Stimulated activated naive CD8-positive, alpha-beta T cell treated with anti-CD3 and anti-CD28 coated beads, Interleukin-15, amount 100 ng/mL, for 72 hours (primary cell): ENCODE measurements at regions not wholly inside any gene's neighbourhood (a gene's known extent, or its start where the extent isn't known, plus 50 kb on each side); places are given as distances from the start of the nearest gene placed in this dataset.

Experiments used
- ATAC-seq: fragments of 150-1000 bp; cut with Tn5 transposase; 2 replicates; pipeline ENCODE4 v1.10.0; 2021; ENCODE audit warnings: mild to moderate bottlenecking, moderate library complexity
- DNase-seq, 2 donors: peaks; one replicate each; pipeline ENCODE4 v3.0.0; 2021 to 2022
- H3K27ac Mint-ChIP-seq, 2 donors: one replicate each; pipeline ENCODE4 v1.8.0; 2022; ENCODE audit warnings: mild to moderate bottlenecking in 2 of 2, mixed read lengths in 2 of 2, moderate library complexity in 2 of 2
- H3K27me3 Mint-ChIP-seq: one replicate; pipeline ENCODE4 v1.8.0; 2022; ENCODE audit warnings: mixed read lengths
- H3K4me1 Mint-ChIP-seq: one replicate; pipeline ENCODE4 v1.8.0; 2022; ENCODE audit warnings: mild to moderate bottlenecking, mixed read lengths
- H3K4me3 Mint-ChIP-seq, 2 donors: one replicate each; pipeline ENCODE4 v1.8.0; 2022; ENCODE audit warnings: mild to moderate bottlenecking in 2 of 2, mixed read lengths in 2 of 2, moderate library complexity in 1 of 2
- H3K9me3 Mint-ChIP-seq, 2 donors: one replicate each; pipeline ENCODE4 v1.8.0; 2022; ENCODE audit warnings: mixed read lengths in 2 of 2

DNA sequence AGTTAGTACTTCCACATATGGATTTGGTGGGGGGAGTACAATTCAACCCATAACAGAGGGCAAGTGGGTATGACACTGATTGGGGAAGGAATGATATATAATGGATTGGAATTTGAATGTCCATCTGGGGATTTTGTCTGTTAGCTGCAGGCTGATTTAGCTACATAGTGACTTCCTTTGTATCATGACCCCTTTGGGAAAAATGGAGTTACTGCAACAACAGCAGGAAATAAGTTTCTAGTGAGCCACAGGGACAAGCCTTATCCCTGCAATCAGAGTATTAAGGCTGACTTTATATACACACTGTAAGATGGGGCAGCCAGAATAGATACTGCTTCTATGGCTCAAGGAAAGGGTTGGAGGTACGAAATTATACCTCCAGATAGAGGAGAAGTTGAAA is 404.4 kb upstream of the MEIS1 start:
- no peak overlapping the region for H3K27ac Mint-ChIP-seq
- no peaks in the 10 kb centered on the region for H3K27me3 Mint-ChIP-seq
- peaks cover 0 to 12% of the 10 kb centered on the region in 2 donors for H3K9me3 Mint-ChIP-seq
- H3K4me3 Mint-ChIP-seq, result no peak overlapping the region
- no peak for DNase-seq
- H3K4me1 Mint-ChIP-seq, result no peaks in the 10 kb centered on the region
- no peak for ATAC-seq

GRCh38 chr2:66024391-66024790 is 410.5 kb upstream of the MEIS1 start:
- Mint-ChIP-seq H3K4me3 (no peak overlapping the region), H3K27me3 (no peaks in the 10 kb centered on the region), H3K4me1 (no peaks in the 10 kb centered on the region), H3K27ac (no peak overlapping the region), H3K9me3 (peaks cover 0 to 14% of the 10 kb centered on the region in 2 donors)
- no peak for DNase-seq
- ATAC-seq, result no peak

- Mint-ChIP-seq H3K27ac (no peak overlapping the region), H3K9me3 (peaks cover 5 to 14% of the 10 kb centered on the region in 2 donors)
Observed at GRCh38 chr2:66021296-66021695, 413.6 kb upstream of the MEIS1 start.

DNA sequence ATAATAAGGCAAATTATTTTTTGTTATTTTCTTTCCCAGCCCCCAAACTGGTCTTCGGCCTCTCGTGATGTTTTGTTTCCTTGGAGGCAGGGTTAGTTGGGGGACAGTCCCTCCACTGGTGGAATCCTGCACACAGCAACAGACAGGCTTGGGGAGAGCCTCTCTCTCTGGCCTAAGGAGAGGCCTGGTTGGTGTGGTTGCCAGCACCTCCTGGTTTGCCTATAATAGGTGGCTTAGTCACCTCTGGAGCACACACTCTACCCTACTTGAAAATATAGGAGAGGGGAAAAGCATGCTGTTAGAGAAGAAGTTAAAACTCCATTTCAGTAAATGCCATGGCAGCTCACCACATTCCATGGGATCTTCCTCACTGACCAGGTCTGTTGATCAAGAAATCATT is 417.2 kb upstream of the MEIS1 start:
- no peak for ATAC-seq
- no peak overlapping the region for H3K27ac Mint-ChIP-seq

More at GRCh38 chr2:66021296-66021695, 413.6 kb upstream of the MEIS1 start:
- Mint-ChIP-seq H3K4me3 (no peak overlapping the region), H3K27me3 (peaks cover 10% of the 10 kb centered on the region), H3K4me1 (no peaks in the 10 kb centered on the region)
- no peak for ATAC-seq
- no peak for DNase-seq

GRCh38 chr2:66014450-66014849 is 420.5 kb upstream of the MEIS1 start:
- no peak for DNase-seq
- H3K9me3 Mint-ChIP-seq, result peaks cover 9 to 12% of the 10 kb centered on the region in 2 donors
- no peaks in the 10 kb centered on the region for H3K4me1 Mint-ChIP-seq
- no peak overlapping the region for H3K4me3 Mint-ChIP-seq
- H3K27me3 Mint-ChIP-seq, result peaks cover 10% of the 10 kb centered on the region
- H3K27ac Mint-ChIP-seq, result peak overlapping the region in 1 of 2 donors; percentile 69
- ATAC-seq, result no peak

More for the DNA sequence above, 417.2 kb upstream of the MEIS1 start:
- Mint-ChIP-seq H3K4me3 (no peak overlapping the region), H3K4me1 (no peaks in the 10 kb centered on the region), H3K9me3 (peaks cover 5% of the 10 kb centered on the region in 2 donors), H3K27me3 (peaks cover 10% of the 10 kb centered on the region)
- no peak for DNase-seq

GRCh38 chr2:66013456-66013855 is 421.5 kb upstream of the MEIS1 start:
- DNase-seq, result no peak
- Mint-ChIP-seq H3K27ac (no peak overlapping the region), H3K9me3 (peaks cover 8 to 12% of the 10 kb centered on the region in 2 donors), H3K4me3 (no peak overlapping the region), H3K4me1 (no peaks in the 10 kb centered on the region), H3K27me3 (peaks cover 8% of the 10 kb centered on the region)
- no peak for ATAC-seq

DNA sequence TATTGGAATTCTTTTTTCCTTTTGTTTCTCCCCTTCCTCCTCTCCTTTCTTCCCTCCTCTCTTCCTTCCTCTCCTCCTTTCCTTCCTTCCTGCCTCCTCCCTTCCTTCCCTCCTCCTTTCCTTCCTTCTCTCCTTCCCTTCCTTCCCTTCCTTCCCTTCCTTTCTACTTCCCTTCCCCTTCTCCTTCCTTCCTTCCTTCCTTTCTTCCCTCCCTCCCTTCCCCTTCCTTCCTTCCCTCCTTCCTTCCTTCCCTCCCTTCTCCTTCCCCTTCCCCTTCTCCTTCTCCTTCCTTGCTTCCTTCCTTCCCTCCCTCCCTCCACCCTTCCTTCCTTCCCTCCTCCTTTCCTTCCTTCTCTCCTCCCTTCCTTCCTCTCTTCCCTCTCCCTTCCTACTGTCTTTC is 431.0 kb upstream of the MEIS1 start:
- Mint-ChIP-seq H3K27me3 (no peaks in the 10 kb centered on the region), H3K4me1 (no peaks in the 10 kb centered on the region), H3K9me3 (peaks cover 4% of the 10 kb centered on the region in 2 donors), H3K27ac (no peak overlapping the region), H3K4me3 (no peak overlapping the region)
- DNase-seq, result no peak
- no peak for ATAC-seq

DNA sequence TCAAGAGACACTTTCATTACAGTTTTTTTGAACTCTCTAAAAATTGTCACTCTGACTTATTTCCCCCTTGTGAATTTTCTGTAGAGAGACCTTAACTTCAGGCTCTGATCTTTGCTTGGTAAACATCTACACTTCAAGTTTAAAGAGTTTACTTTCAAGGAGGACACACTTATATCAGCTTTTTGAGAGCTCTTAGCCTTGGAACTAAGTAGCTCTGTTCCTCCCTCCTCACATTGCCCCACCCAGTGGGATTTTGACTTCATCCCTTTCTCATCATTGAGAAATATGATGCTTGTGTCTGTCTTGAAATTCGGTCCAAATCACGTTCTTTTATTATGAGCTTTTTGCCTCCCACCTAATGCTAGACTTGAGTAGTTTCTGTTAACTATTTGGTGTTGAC is 433.4 kb upstream of the MEIS1 start:
- no peaks in the 10 kb centered on the region for H3K4me1 Mint-ChIP-seq
- peaks cover 0 to 4% of the 10 kb centered on the region in 2 donors for H3K9me3 Mint-ChIP-seq

DNA sequence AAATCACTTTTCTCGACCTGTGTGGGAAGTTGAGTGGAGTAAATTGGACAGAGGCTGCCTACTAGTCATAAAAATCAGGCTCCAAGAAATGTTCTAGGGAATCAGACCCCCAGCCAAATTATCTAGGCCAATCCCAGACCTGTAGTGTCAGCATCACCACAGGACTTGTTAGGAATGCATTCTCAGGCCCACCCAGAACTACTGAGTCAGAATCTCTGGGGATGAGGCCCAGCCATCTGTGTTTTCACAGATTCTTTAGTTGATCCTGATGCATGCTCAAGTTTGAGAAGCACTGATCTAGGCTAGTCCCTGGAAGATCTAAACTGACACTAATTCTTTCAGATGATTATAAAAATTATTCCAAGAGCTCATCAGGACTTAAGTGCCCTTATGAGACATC is 434.0 kb upstream of the MEIS1 start:
- H3K4me3 Mint-ChIP-seq, result no peak overlapping the region
- peaks cover 0 to 4% of the 10 kb centered on the region in 2 donors for H3K9me3 Mint-ChIP-seq
- DNase-seq (no peak), ATAC-seq (no peak)
- no peak overlapping the region for H3K27ac Mint-ChIP-seq
- no peaks in the 10 kb centered on the region for H3K4me1 Mint-ChIP-seq
- H3K27me3 Mint-ChIP-seq, result no peaks in the 10 kb centered on the region

More for the DNA sequence above, 433.4 kb upstream of the MEIS1 start:
- no peak overlapping the region for H3K27ac Mint-ChIP-seq
- no peaks in the 10 kb centered on the region for H3K27me3 Mint-ChIP-seq
- no peak for DNase-seq
- no peak overlapping the region for H3K4me3 Mint-ChIP-seq
- ATAC-seq, result no peak

- no peaks in the 10 kb centered on the region for H3K4me1 Mint-ChIP-seq
- H3K9me3 Mint-ChIP-seq, result peaks cover 0 to 4% of the 10 kb centered on the region in 2 donors
- no peaks in the 10 kb centered on the region for H3K27me3 Mint-ChIP-seq
- DNase-seq (no peak), ATAC-seq (no peak)
- no peak overlapping the region for H3K27ac Mint-ChIP-seq
- no peak overlapping the region for H3K4me3 Mint-ChIP-seq
Observed at GRCh38 chr2:65999796-66000195, 435.1 kb upstream of the MEIS1 start.

- no peak for ATAC-seq
- Mint-ChIP-seq H3K27ac (no peak overlapping the region), H3K27me3 (no peaks in the 10 kb centered on the region), H3K9me3 (peaks cover 0 to under 1% of the 10 kb centered on the region in 2 donors), H3K4me3 (no peak overlapping the region), H3K4me1 (no peaks in the 10 kb centered on the region)
- DNase-seq, result no peak
Observed at GRCh38 chr2:65999103-65999502, 435.8 kb upstream of the MEIS1 start.

- Mint-ChIP-seq H3K27ac (peak overlapping the region; percentile 14 to 47), H3K9me3 (no peaks in the 10 kb centered on the region), H3K4me3 (no peak overlapping the region), H3K4me1 (no peaks in the 10 kb centered on the region), H3K27me3 (no peaks in the 10 kb centered on the region)
- DNase-seq, result no peak
- no peak for ATAC-seq
Observed at GRCh38 chr2:65997961-65998360, 437.0 kb upstream of the MEIS1 start.

DNA sequence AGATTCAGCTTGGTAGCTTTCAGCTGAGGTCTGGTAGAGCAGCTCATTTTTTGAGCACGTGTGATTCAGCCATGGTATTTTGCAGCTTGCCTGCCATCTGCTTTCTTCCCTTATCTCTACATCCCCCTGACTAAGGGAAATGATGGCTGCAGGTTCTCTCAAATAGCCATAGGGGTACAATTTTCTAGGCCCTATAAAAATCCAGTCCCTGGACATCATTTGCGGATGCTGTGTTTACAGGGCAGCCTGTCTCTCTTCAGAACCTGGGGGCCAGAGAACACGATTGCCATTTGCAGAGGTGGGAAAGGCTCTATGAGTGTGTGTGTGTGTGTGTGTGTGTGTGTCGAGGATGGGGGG is 442.7 kb upstream of the MEIS1 start:
- Mint-ChIP-seq H3K4me3 (no peak overlapping the region), H3K27ac (no peak overlapping the region), H3K27me3 (no peaks in the 10 kb centered on the region), H3K9me3 (peaks cover 0 to 14% of the 10 kb centered on the region in 2 donors), H3K4me1 (no peaks in the 10 kb centered on the region)
- ATAC-seq (no peak), DNase-seq (no peak)

- Mint-ChIP-seq H3K9me3 (peaks cover 0 to 14% of the 10 kb centered on the region in 2 donors), H3K4me1 (no peaks in the 10 kb centered on the region), H3K4me3 (no peak overlapping the region), H3K27me3 (no peaks in the 10 kb centered on the region), H3K27ac (no peak overlapping the region)
- no peak for ATAC-seq
- no peak for DNase-seq
Observed at GRCh38 chr2:65991381-65992197, 443.3 kb upstream of the MEIS1 start.

- peaks cover 0 to 14% of the 10 kb centered on the region in 2 donors for H3K9me3 Mint-ChIP-seq
- no peaks in the 10 kb centered on the region for H3K4me1 Mint-ChIP-seq
- no peak overlapping the region for H3K4me3 Mint-ChIP-seq
- ATAC-seq (no peak), DNase-seq (no peak)
- no peaks in the 10 kb centered on the region for H3K27me3 Mint-ChIP-seq
- no peak overlapping the region for H3K27ac Mint-ChIP-seq
Observed at GRCh38 chr2:65985986-65986385, 448.9 kb upstream of the MEIS1 start.

DNA sequence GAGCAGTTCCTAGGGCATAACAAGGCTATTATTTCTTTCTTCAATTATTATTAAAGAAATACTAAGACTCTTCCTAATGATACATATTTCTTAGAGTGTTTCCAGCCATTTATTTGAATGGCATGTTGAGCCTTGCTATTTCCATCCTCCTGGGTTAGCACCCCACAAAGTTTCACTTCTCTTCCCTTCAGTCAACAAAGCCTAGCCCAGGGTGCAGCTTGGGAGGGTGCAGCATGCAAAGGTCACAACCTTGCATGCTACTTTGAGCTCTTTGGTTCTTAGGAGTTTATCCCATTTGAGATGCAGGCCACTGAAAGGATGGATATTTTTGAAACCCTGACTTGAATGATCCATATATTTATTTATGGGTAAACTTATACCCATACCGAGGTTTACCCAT is 454.4 kb upstream of the MEIS1 start:
- no peaks in the 10 kb centered on the region for H3K27me3 Mint-ChIP-seq
- H3K4me1 Mint-ChIP-seq, result no peaks in the 10 kb centered on the region
- ATAC-seq, result no peak
- peaks cover 0 to 7% of the 10 kb centered on the region in 2 donors for H3K9me3 Mint-ChIP-seq
- no peak overlapping the region for H3K4me3 Mint-ChIP-seq
- DNase-seq, result no peak
- no peak overlapping the region for H3K27ac Mint-ChIP-seq

- Mint-ChIP-seq H3K4me3 (no peak overlapping the region), H3K27me3 (no peaks in the 10 kb centered on the region), H3K4me1 (no peaks in the 10 kb centered on the region), H3K9me3 (peaks cover 0 to 7% of the 10 kb centered on the region in 2 donors), H3K27ac (no peak overlapping the region)
- ATAC-seq (no peak), DNase-seq (no peak)
Observed at GRCh38 chr2:65979446-65979845, 455.5 kb upstream of the MEIS1 start.
